ENCODE measurements at regions not wholly inside any gene's neighbourhood (a gene's known extent, or its start where the extent isn't known, plus 50 kb on each side); places are given as distances from the start of the nearest gene placed in this dataset.
A peak's percentile ranks its signal among the peaks of the same experiment; 100 is the strongest.
"Not testable (repeated sequence)": the region's sequence is repeated elsewhere in the genome, so short reads cannot be mapped to it uniquely, and the experiment has no call there.

DNA sequence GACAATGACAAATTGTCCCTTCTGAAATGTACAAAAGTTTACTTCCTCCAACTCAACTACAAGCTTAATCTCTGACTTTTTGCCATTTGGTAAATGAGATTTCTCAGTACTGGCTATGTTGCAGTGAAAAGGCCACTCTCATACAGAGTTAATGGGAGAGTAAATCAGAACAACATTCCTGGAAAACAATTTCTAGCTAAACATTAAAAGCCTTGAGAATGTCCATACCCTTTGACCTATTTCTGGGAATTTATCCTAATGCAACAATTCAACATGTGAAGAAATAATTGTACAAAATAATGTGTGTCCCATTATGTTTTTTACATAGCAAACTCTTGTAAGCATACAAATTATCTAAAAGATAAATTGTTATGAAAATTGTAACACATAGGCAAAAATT, 56.3 kb upstream of the SPEF2 start:
- no peak for DNase-seq

- DNase-seq = no peak
Observed at GRCh38 chr5:35557748-35558147, 59.9 kb upstream of the SPEF2 start.

DNA sequence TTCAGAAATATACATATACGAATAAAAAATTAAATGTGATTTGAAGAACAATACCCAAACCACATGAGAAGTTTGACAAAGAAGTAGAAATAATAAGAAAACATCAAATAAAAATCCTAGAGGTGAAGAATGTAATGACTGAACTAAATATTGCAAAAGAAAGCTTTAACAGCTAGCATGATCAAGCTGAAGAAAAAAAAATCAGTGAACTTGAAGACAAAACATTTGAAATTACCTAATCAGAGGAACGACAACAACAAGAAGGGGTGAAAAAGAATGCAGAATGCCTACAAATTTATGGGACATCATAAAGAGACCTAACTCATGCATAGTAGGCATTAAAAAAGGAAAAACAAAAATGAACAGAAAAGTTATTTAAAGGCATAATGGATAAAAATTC, 60.5 kb upstream of the SPEF2 start:
- no peak for DNase-seq

DNA sequence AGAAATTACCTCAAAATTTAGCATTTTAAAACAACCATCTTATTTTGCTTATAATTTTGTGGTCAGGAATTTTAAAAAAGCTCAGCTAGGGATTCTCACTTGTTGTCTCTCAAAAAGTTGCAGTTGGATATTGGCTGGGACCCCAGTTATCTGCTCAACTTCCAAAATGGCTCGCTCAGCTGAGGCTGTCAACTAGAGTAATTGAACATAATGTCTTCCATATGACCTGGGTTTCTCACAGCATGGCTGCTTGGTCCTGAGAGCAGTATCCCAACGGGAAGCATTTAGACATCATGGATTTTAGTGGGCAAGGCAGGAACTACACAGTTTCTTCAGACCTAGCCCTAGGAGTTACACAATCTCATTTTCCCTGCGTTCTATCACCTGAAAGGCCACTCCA, 63.6 kb upstream of the SPEF2 start:
- no peak for DNase-seq

GRCh38 chr5:35545190-35545589, 72.5 kb upstream of the SPEF2 start:
- DNase-seq = no peak

DNA sequence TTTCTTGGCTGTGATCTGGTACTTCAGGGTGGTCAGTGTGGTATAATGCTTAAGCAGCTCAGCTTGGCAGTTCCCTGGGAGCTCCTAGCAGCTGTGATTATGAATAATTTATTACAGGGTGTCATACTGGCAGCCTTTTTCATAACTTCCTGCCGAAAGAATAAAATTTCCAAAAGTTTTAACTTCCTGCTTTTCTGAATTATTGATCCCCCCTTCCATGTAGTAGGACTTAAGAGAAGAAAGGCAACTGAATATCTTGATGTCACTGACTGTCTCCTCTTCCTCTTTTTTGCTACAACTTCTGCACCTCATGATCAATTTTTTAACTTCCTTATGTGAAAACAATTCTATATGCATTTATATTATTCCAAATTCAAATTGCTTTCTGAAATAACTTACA, 74.3 kb upstream of the SPEF2 start:
- DNase-seq = no peak

DNA sequence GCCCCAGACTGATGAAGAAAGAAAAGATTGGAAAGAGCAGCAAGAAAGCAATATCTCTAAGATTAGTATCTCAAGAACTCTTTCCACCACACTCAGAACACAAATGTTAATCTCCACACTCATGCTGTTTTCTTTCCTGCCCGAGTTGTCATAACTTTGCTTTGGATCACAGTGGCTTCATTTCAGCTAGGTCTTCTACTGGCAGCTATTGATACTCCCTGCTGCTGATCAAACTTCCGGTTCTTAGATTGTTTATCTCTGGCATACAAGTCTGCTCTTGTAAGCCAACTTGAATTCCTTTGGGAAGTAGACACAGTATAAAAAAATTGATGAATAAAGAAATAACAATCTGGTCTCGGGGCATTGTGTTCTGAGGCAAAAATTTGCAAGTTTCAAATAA, 77.7 kb upstream of the SPEF2 start:
- DNase-seq = no peak

- DNase-seq = no peak
Observed at GRCh38 chr5:35538198-35538931, 79.3 kb upstream of the SPEF2 start.

DNA sequence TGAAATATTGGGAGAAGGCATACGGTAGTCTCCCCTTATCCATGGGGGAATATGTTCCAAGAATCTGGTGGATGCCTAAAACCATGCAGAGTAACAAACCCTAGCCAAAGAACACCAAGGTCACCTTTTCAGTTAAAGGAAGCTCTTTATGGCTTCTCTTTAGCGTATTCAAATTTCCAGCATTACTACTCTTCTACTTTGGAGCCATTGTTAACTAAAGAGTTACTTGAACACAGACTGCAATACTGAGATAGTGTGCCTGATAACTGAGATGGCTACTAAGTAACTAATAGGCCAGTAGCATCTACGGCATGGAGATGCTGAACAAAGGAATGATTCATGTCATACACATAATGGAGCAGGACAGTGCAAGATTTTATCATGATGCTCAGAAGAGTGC, 84.5 kb upstream of the SPEF2 start:
- DNase-seq = no peak

DNA sequence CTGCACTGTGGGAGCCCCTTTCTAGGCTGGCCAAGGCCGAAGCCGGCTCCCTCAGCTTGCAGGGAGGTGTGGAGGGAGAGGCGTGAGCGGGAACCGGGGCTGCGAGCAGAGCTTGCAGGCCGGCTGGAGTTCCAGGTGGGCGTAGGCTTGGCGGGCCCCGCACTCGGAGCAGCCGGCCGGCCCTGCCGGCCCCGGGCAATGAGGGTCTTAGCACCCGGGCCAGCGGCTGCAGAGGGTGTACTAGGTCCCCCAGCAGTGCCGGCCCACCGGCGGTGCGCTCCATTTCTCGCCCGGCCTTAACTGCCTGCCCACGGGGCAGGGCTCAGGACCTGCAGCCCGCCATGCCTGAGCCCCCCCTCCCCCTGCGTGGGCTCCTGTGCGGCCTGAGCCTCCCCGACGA, 86.1 kb upstream of the SPEF2 start:
- DNase-seq = not testable (repeated sequence)

- DNase-seq = no peak
Observed at GRCh38 chr5:35518104-35518503, 99.6 kb upstream of the SPEF2 start.

GRCh38 chr5:35516271-35516670, 101.4 kb upstream of the SPEF2 start:
- DNase-seq = no peak

GRCh38 chr5:35513612-35514011, 104.1 kb upstream of the SPEF2 start:
- DNase-seq = no peak

GRCh38 chr5:35502206-35502605, 115.5 kb upstream of the SPEF2 start:
- no peak for DNase-seq

GRCh38 chr5:35488791-35489190, 128.9 kb upstream of the SPEF2 start:
- no peak for DNase-seq

DNA sequence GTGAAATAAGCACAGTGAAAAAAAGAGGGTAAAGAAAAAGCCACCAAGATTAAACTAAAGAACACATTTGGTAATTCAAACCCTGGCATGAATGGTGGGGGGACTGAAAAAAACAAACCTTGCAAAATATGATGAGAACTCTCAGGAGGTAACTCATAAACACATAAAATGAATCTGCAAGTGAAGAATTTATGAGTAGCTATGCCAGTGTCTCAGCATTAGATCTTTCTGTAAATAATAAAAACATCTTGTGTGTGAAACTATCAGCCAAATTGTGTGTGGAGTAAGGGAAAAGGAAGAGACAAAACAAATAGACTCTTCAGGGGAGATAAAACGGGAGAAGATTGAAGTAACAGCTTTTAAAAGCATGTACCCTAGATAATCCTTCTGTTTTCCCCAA, 129.6 kb upstream of the SPEF2 start:
- DNase-seq = no peak

DNA sequence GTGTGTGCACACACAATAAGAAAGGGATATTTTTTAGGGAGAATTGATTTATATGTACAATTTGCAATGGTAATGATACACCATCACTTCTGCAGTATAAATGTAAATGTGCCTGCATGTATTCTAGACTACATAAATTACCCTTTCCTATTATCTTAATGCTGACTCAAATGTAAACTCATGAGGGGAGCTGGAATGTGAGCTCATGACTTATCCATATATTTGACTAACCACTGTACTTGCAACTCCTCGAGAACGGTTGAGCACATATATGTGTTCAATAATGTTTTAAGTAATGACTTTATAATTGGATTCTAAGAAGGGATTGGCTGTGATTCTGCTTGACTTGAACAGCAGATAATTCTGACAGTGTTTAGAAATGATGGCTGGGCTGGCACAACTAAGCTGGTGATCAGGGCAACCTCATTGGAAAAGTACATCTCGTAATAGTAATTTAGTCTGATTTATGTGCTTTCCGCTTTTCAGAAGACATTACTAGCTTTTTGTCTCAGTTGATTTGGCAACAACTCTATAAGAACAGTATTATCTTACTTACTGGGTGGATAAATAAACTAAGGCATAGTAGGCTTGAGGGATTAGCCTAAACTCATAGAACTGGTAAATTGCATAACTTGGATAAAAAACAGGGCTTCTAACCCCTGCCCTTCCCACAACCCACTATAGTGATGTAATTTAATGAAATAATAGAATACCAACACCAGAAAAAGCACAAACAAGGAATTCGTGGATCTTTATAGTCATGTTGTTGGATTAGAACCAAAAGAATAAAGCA, 130.2 kb upstream of the SPEF2 start:
- DNase-seq = no peak

GRCh38 chr5:35485487-35485886, 132.2 kb upstream of the SPEF2 start:
- no peak for DNase-seq

- no peak for DNase-seq
Observed at GRCh38 chr5:35484241-35484640, 133.4 kb upstream of the SPEF2 start.

DNA sequence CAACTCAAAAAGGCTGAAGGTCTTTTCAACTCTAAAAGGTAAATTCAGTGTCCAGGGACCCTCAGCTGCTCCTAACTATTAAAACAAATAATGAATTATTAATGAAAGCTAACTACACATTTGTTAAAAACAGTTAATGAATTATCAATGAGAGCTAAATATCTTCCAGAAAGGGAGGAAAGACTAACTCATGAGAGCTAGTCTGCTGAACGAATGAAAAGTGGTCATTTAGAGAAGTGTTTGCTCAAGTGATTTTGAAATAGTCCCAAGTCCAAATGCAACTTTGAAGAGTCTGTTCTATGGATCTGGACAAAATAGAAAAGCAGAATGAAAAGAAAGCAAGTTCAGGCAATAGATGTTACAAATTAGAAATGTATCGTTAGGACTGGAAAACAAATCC, 133.9 kb upstream of the SPEF2 start:
- DNase-seq = no peak

- DNase-seq = no peak
Observed at GRCh38 chr5:35483191-35483590, 134.5 kb upstream of the SPEF2 start.

DNA sequence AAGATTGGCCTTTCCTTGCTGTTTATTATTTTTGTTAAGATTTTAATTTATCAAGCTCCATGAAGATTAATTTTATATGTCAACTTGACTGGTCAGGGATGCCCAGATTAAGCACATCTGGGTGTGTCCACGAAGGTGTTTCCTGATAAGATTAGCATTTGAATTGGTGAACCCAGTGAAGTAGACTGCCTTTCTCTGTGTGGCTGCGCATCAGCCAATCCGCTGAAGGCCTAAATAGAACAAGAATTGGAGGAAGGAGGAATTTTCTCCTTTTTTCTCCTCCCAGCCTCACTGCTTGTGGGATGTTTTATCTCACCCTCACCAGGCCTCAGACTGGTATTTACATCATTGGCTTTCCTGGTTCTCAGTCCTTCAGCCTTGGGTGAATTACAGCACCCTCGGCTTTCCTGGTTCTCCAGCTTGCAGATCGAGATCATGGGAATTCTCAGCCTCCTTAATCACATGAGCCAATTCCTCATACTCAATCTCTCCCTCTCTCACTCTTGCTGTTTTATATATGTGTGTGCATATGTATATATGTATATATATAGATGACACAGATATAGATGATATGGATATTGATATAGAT, 135.4 kb upstream of the SPEF2 start:
- DNase-seq = no peak

DNA sequence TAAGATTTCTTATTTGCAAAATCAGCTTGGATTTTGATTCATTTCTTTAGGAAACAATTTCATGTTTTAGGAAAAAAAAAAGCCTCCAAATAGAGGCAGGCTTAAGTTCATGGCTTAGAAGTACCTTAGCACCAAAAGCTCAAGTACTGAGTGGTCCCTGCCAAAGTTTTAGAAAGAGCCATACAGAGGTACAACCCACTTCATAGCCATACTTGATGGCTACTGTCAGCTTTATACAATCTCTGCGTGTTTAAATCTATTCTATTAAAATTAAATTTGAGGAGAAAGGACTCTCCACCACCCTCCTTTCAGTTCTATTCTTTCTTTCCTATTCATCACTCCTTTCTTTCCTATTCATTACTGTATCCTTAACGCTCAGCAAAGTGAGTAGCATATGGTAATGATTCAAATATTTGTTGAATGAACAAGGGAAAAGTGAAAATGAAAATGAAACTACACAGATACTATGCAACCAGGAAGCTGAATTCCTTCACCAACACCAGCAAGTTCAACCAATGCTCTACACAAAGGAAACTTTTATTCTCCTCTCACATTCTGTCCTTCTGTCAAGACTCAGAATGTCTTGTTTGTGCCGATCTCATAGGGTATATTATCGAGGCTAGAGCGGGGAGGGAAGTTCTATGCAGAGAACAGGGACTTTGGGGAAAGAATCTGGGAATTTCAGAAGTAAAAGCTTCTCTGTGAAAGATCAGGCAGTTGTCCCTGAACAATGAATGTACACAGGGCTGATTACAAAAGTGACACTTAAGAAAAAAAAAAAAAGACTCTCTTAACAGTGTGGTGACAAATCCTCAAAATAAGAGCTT, 138.6 kb upstream of the SPEF2 start:
- DNase-seq = peak; percentile 47

Data from CD4-positive, alpha-beta T cell treated with Interleukin-17A for 1 hour (primary cell).